Neural cell (in vitro differentiated cells): ENCODE measurements at regions not wholly inside any gene's neighbourhood (a gene's known extent, or its start where the extent isn't known, plus 50 kb on each side); places are given as distances from the start of the nearest gene placed in this dataset.

ENCODE experiments used
- RAD21 ChIP-seq: fragments of 450-650 bp; conservative IDR thresholded peaks from 2 replicates; pipeline ENCODE4 v1.6.1; 2014; ENCODE audit warnings: antibody characterized with exemption, mild to moderate bottlenecking, moderate library complexity
- TF ChIP-seq, protein P1 (sequence below): fragments of 450-650 bp; IDR thresholded peaks from 2 replicates; pipeline ENCODE4 v1.5.1; 2014; ENCODE audit warnings: antibody characterized with exemption, mild to moderate bottlenecking, moderate library complexity; ENCODE audit not compliant: poor library complexity, severe bottlenecking

DNA sequence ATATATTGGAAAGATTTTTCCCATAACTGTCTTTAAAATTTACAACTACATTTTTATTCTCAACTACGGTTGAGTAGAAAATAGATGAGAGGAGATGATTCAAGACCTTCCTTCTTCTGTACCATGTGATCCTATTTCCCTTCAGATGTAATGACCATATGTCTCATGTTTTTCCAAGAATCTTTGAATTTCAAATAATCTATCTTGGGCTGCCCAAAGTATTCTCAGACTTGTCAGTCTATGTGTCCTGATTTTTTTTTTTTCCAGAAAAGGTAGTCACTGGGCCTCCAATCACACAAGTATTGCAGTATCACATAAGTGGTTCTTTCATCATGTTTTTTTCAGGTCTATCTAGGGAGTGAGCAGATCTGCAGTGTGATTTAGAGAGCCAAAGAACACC, 392.4 kb downstream of the RFC3 start:
- TF ChIP-seq, protein P1, sequence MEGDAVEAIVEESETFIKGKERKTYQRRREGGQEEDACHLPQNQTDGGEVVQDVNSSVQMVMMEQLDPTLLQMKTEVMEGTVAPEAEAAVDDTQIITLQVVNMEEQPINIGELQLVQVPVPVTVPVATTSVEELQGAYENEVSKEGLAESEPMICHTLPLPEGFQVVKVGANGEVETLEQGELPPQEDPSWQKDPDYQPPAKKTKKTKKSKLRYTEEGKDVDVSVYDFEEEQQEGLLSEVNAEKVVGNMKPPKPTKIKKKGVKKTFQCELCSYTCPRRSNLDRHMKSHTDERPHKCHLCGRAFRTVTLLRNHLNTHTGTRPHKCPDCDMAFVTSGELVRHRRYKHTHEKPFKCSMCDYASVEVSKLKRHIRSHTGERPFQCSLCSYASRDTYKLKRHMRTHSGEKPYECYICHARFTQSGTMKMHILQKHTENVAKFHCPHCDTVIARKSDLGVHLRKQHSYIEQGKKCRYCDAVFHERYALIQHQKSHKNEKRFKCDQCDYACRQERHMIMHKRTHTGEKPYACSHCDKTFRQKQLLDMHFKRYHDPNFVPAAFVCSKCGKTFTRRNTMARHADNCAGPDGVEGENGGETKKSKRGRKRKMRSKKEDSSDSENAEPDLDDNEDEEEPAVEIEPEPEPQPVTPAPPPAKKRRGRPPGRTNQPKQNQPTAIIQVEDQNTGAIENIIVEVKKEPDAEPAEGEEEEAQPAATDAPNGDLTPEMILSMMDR = no peak
- TF ChIP-seq RAD21 = no peak
